CD14-positive monocyte (primary cell): ENCODE measurements at regions not wholly inside any gene's neighbourhood (a gene's known extent, or its start where the extent isn't known, plus 50 kb on each side); places are given as distances from the start of the nearest gene placed in this dataset.
A peak's percentile ranks its signal among the peaks of the same experiment; 100 is the strongest.

Experiments
- DNase-seq, 3 donors: peaks; one replicate each; pipeline ENCODE4 v3.0.0-alpha.2; 2011 to 2022
- H2AFZ ChIP-seq: 2 replicates; pipeline ENCODE4 v1.6.0; 2012; ENCODE audit warnings: mild to moderate bottlenecking, low read depth, low read length, inconsistent platforms; ENCODE audit not compliant: insufficient read depth, poor library complexity, severe bottlenecking
- H3K27ac ChIP-seq, 2 donors: 1 replicate in 1 of 2; 2 replicates in 1 of 2; pipeline ENCODE4 v1.5.1; 2012 to 2013; ENCODE audit warnings: low read length in 2 of 2, control low read depth in 1 of 2, inconsistent platforms in 1 of 2, low read depth in 1 of 2, mild to moderate bottlenecking in 1 of 2
- H3K27me3 ChIP-seq, 2 donors: one replicate each; pipeline versions ENCODE4 v1.6.0 to v1.6.1; 2011 to 2013; ENCODE audit warnings: low read length in 2 of 2; ENCODE audit not compliant: control insufficient read depth in 2 of 2, insufficient read depth in 2 of 2
- H3K36me3 ChIP-seq, 2 donors: replicated peaks in 1 of 2; 1 replicate in 1 of 2; 2 replicates in 1 of 2; pipeline versions ENCODE4 v1.5.1 to v1.6.1; 2012 to 2013; ENCODE audit warnings: low read length in 2 of 2, control low read depth in 1 of 2, inconsistent platforms in 1 of 2, mild to moderate bottlenecking in 1 of 2; ENCODE audit not compliant: insufficient read depth in 2 of 2, control insufficient read depth in 1 of 2
- H3K4me1 ChIP-seq, 2 donors: 1 replicate in 1 of 2; 2 replicates in 1 of 2; pipeline versions ENCODE4 v1.5.1 to v1.6.1; 2012 to 2013; ENCODE audit warnings: low read length in 2 of 2, control low read depth in 1 of 2, inconsistent platforms in 1 of 2, mild to moderate bottlenecking in 1 of 2, moderate library complexity in 1 of 2; ENCODE audit not compliant: insufficient read depth in 2 of 2, control insufficient read depth in 1 of 2
- H3K4me2 ChIP-seq: replicated peaks from 2 replicates; pipeline ENCODE3; 2012; ENCODE audit warnings: low read length, moderate library complexity, mild to moderate bottlenecking; ENCODE audit not compliant: poor library complexity, severe bottlenecking; ENCODE audit errors: extremely low read depth
- H3K4me3 ChIP-seq, 3 experiments: fragments of 200-600 bp in 1 of 3; sonication (generic) in 1 of 3; replicated peaks in 1 of 3; 1 replicate in 2 of 3; 2 replicates in 1 of 3; pipeline ENCODE4 v1.5.1; 2011 to 2013; ENCODE audit warnings: low read length in 3 of 3, mild to moderate bottlenecking in 3 of 3, control low read depth in 2 of 3, low read depth in 2 of 3, inconsistent platforms in 1 of 3, moderate library complexity in 1 of 3
- H3K79me2 ChIP-seq: 2 replicates; pipeline ENCODE4 v1.6.0; 2012; ENCODE audit warnings: mild to moderate bottlenecking, control low read depth, inconsistent platforms, low read length, moderate library complexity; ENCODE audit not compliant: insufficient read depth
- H3K9ac ChIP-seq: 2 replicates; pipeline ENCODE4 v1.6.0; 2017; ENCODE audit warnings: low read length, mild to moderate bottlenecking; ENCODE audit not compliant: insufficient read depth, poor library complexity, severe bottlenecking
- H3K9me3 ChIP-seq, 2 donors: replicated peaks in 1 of 2; 1 replicate in 1 of 2; 2 replicates in 1 of 2; pipeline versions ENCODE4 v1.5.1 to v1.6.1; 2012 to 2013; ENCODE audit warnings: low read length in 2 of 2, control low read depth in 1 of 2; ENCODE audit not compliant: control insufficient read depth in 1 of 2, insufficient read depth in 1 of 2
- H4K20me1 ChIP-seq: 2 replicates; pipeline ENCODE4 v1.6.0; 2012; ENCODE audit warnings: mild to moderate bottlenecking, low read length, control low read depth, moderate library complexity; ENCODE audit not compliant: insufficient read depth
- H3K27ac Mint-ChIP-seq, 7 donors: one replicate each; pipeline ENCODE4 v1.8.0; 2020; ENCODE audit warnings: mild to moderate bottlenecking in 7 of 7, mixed read lengths in 7 of 7, moderate library complexity in 6 of 7, inconsistent platforms in 2 of 7
- H3K27me3 Mint-ChIP-seq, 3 donors: one replicate each; pipeline ENCODE4 v1.8.0; 2021 to 2022; ENCODE audit warnings: low read depth in 3 of 3, mild to moderate bottlenecking in 3 of 3, mixed read lengths in 3 of 3, moderate library complexity in 3 of 3, inconsistent platforms in 1 of 3
- H3K36me3 Mint-ChIP-seq, 2 donors: one replicate each; pipeline ENCODE4 v1.8.0; 2020; ENCODE audit warnings: mixed read lengths in 2 of 2, inconsistent platforms in 1 of 2, mild to moderate bottlenecking in 1 of 2
- H3K4me1 Mint-ChIP-seq: one replicate; pipeline ENCODE4 v1.8.0; 2020; ENCODE audit warnings: mild to moderate bottlenecking, mixed read lengths
- H3K4me3 Mint-ChIP-seq, 2 donors: one replicate each; pipeline ENCODE4 v1.8.0; 2020; ENCODE audit warnings: mild to moderate bottlenecking in 2 of 2, mixed read lengths in 2 of 2, moderate library complexity in 1 of 2
- H3K9me3 Mint-ChIP-seq, 7 donors: one replicate each; pipeline ENCODE4 v1.8.0; 2020 to 2022; ENCODE audit warnings: mixed read lengths in 7 of 7, mild to moderate bottlenecking in 6 of 7, moderate library complexity in 6 of 7, inconsistent platforms in 2 of 7
- WGBS: methylation state at CpG from one replicate; pipeline ENCODE4 v1.1.5; 2013; ENCODE audit warnings: missing lambda C conversion rate; ENCODE audit not compliant: insufficient coverage; 5-methylcytosine and 5-hydroxymethylcytosine counted together
- intact Hi-C, 2 donors: fragments of 100-400 bp; cut with micrococcal nuclease; formaldehyde crosslinking; loops; one replicate each; pipeline versions ENCODE4 v1.15.0 to v1.15.1; 2023
- TF ChIP-seq, protein P1 (sequence below): fragments of 200-600 bp; IDR thresholded peaks from one replicate; pipeline ENCODE4 v1.8.0; 2022; ENCODE audit warnings: antibody characterized with exemption, mild to moderate bottlenecking

DNA sequence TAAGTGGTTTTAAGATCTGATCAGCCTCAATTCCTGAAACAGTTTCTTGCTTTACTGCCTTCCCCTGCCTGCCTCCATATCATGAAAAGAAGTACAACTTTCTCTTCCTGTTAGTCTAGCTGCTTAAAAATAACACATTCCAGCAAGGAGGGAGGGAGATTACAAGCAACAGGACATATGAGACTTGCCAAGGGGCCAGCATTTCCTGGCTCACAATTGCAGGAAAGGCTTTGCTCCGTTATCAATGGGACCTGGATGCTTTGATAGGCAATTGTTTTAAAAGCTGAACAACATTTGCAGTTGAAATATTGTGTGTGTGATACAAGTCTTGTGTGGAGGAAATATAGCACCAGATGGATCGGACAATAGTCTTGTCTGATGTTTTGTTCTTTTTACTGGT lies 425.0 kb downstream of the FAT4 start:
- TF ChIP-seq, protein P1, sequence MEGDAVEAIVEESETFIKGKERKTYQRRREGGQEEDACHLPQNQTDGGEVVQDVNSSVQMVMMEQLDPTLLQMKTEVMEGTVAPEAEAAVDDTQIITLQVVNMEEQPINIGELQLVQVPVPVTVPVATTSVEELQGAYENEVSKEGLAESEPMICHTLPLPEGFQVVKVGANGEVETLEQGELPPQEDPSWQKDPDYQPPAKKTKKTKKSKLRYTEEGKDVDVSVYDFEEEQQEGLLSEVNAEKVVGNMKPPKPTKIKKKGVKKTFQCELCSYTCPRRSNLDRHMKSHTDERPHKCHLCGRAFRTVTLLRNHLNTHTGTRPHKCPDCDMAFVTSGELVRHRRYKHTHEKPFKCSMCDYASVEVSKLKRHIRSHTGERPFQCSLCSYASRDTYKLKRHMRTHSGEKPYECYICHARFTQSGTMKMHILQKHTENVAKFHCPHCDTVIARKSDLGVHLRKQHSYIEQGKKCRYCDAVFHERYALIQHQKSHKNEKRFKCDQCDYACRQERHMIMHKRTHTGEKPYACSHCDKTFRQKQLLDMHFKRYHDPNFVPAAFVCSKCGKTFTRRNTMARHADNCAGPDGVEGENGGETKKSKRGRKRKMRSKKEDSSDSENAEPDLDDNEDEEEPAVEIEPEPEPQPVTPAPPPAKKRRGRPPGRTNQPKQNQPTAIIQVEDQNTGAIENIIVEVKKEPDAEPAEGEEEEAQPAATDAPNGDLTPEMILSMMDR: no peak
- no peaks in the 10 kb centered on the region for H3K79me2 ChIP-seq
- intact Hi-C loops: no loop called here
- H3K27me3 ChIP-seq: no peaks in the 10 kb centered on the region
- H3K4me1 ChIP-seq: no peaks in the 10 kb centered on the region
- WGBS: 33% methylated on average over 1 of the region's 2 CpGs
- no peaks in the 10 kb centered on the region for H3K36me3 Mint-ChIP-seq
- H3K9me3 ChIP-seq: peaks cover 0 to 5% of the 10 kb centered on the region in 2 donors
- no peak overlapping the region for H3K9ac ChIP-seq
- H3K4me3 ChIP-seq: no peak overlapping the region
- H3K4me3 Mint-ChIP-seq: no peak overlapping the region
- H3K4me1 Mint-ChIP-seq: no peaks in the 10 kb centered on the region
- DNase-seq: no peak
- no peaks in the 10 kb centered on the region for H4K20me1 ChIP-seq
- no peak overlapping the region for H3K27ac Mint-ChIP-seq
- H2AFZ ChIP-seq: no peak overlapping the region
- H3K36me3 ChIP-seq: no peaks in the 10 kb centered on the region
- no peaks in the 10 kb centered on the region for H3K27me3 Mint-ChIP-seq
- H3K27ac ChIP-seq: no peak overlapping the region
- no peak overlapping the region for H3K4me2 ChIP-seq
- peaks cover 1 to 10% (median 6%) of the 10 kb centered on the region in 7 donors for H3K9me3 Mint-ChIP-seq

GRCh38 chr4:125741825-125742452 lies 427.2 kb downstream of the FAT4 start:
- Mint-ChIP-seq H3K4me1 (no peaks in the 10 kb centered on the region), H3K27me3 (no peaks in the 10 kb centered on the region), H3K9me3 (peaks cover 4 to 17% (median 9%) of the 10 kb centered on the region in 7 donors), H3K4me3 (no peak overlapping the region), H3K36me3 (no peaks in the 10 kb centered on the region), H3K27ac (no peak overlapping the region)
- WGBS: 100% methylated on average over 1 of the region's 8 CpGs
- Histone ChIP-seq H4K20me1 (no peaks in the 10 kb centered on the region), H3K27ac (no peak overlapping the region), H2AFZ (no peak overlapping the region), H3K4me3 (no peak overlapping the region), H3K4me1 (no peaks in the 10 kb centered on the region), H3K79me2 (no peaks in the 10 kb centered on the region), H3K9me3 (peaks cover 0 to 16% of the 10 kb centered on the region in 2 donors), H3K4me2 (no peak overlapping the region), H3K9ac (no peak overlapping the region), H3K36me3 (no peaks in the 10 kb centered on the region), H3K27me3 (no peaks in the 10 kb centered on the region)
- intact Hi-C loops: no loop called here
- no peak for DNase-seq
- TF ChIP-seq, protein P1: peak; percentile 6
